Adrenal gland (tissue), 5 donors: ENCODE measurements at regions not wholly inside any gene's neighbourhood (a gene's known extent, or its start where the extent isn't known, plus 50 kb on each side); places are given as distances from the start of the nearest gene placed in this dataset.

Source experiments
- CTCF ChIP-seq, 6 experiments: fragments of 450-650 bp in 4 of 6; fragments of 200-600 bp in 2 of 6; sonication (generic) in 1 of 6; IDR thresholded peaks; 1 replicate in 5 of 6; 2 replicates in 1 of 6; pipeline versions ENCODE4 v1.5.1 to v1.8.0; 2016 to 2021; ENCODE audit warnings: antibody characterized with exemption in 6 of 6, mild to moderate bottlenecking in 2 of 6, moderate library complexity in 1 of 6
- POLR2A ChIP-seq, 2 donors: fragments of 450-650 bp; IDR thresholded peaks; one replicate each; pipeline ENCODE4 v1.6.1; 2017; ENCODE audit warnings: antibody characterized with exemption in 2 of 2, mild to moderate bottlenecking in 2 of 2, moderate library complexity in 1 of 2
- donor health status: DM: no; HTN: no; CAD: no.

GRCh38 chr1:41975850-41976569, 57.3 kb upstream of the HIVEP3 start:
- TF ChIP-seq CTCF (IDR thresholded peaks at IDR 0.05) (no peak), POLR2A (IDR thresholded peaks at IDR 0.05) (no peak)
